IPS-18a (cell line): ENCODE measurements at regions not wholly inside any gene's neighbourhood (a gene's known extent, or its start where the extent isn't known, plus 50 kb on each side); places are given as distances from the start of the nearest gene placed in this dataset.
"Not testable (repeated sequence)": the region's sequence is repeated elsewhere in the genome, so short reads cannot be mapped to it uniquely, and the experiment has no call there.

ENCODE experiments used
- H3K27ac ChIP-seq: one replicate; pipeline ENCODE4 v1.5.1; 2013; ENCODE audit warnings: low read length
- H3K27me3 ChIP-seq: one replicate; pipeline ENCODE4 v1.6.1; 2013; ENCODE audit warnings: mild to moderate bottlenecking, low read length; ENCODE audit not compliant: control insufficient read depth, insufficient read depth
- H3K36me3 ChIP-seq: one replicate; pipeline ENCODE4 v1.6.1; 2013; ENCODE audit warnings: low read depth, low read length; ENCODE audit not compliant: control insufficient read depth
- H3K4me1 ChIP-seq: one replicate; pipeline ENCODE4 v1.6.1; 2013; ENCODE audit warnings: low read depth, low read length; ENCODE audit not compliant: control insufficient read depth
- H3K4me3 ChIP-seq: one replicate; pipeline ENCODE4 v1.5.1; 2013; ENCODE audit warnings: low read length
- H3K9ac ChIP-seq: one replicate; pipeline ENCODE4 v1.6.1; 2013; ENCODE audit warnings: mild to moderate bottlenecking, low read length, moderate library complexity
- H3K9me3 ChIP-seq: one replicate; pipeline ENCODE4 v1.6.1; 2013; ENCODE audit warnings: low read depth, low read length; ENCODE audit not compliant: control insufficient read depth

DNA sequence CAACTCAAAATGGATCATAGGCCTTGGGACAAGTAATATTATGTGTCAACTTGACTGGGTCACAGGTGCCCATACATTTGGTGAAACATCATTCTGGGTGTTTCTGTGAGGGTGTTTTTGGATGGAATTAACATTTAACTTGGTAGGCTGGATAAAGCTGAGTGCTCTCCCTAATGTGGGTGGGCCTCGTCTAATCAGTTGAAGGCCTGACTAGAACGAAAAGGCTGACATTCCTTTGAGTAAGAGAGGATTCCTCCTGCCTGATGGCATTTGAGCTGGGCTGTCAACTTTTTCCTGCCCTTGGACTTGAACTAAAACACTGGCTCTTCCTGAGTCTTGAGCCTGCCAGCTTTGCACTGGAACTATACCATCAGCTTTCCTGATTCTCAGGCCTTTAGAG is 93.4 kb upstream of the ESRRB start:
- no peaks in the 10 kb centered on the region for H3K36me3 ChIP-seq
- no peaks in the 10 kb centered on the region for H3K4me1 ChIP-seq
- no peak overlapping the region for H3K9ac ChIP-seq
- H3K27ac ChIP-seq = no peak overlapping the region
- H3K4me3 ChIP-seq = no peak overlapping the region
- H3K9me3 ChIP-seq = no peaks in the 10 kb centered on the region
- no peaks in the 10 kb centered on the region for H3K27me3 ChIP-seq

DNA sequence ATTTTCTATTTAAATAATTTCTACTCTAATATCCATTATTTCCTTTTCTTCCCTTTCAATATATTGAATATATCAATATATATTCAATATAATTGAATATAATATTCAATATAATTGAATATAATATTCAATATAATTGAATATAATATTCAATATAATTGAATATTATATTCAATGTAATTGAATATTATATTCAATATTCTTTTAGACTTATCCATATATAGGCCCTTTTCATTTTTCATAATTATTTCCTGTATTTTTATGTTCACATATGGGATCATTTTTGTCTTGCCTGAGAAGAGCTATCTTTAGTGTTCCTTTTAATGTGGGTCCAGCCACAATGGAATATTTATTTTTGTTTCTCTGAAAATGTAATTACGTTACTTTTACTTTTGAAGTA is 88.9 kb upstream of the ESRRB start:
- Histone ChIP-seq H3K9ac (no peak overlapping the region), H3K27ac (no peak overlapping the region), H3K27me3 (no peaks in the 10 kb centered on the region), H3K36me3 (no peaks in the 10 kb centered on the region), H3K4me1 (no peaks in the 10 kb centered on the region), H3K4me3 (no peak overlapping the region), H3K9me3 (no peaks in the 10 kb centered on the region)

DNA sequence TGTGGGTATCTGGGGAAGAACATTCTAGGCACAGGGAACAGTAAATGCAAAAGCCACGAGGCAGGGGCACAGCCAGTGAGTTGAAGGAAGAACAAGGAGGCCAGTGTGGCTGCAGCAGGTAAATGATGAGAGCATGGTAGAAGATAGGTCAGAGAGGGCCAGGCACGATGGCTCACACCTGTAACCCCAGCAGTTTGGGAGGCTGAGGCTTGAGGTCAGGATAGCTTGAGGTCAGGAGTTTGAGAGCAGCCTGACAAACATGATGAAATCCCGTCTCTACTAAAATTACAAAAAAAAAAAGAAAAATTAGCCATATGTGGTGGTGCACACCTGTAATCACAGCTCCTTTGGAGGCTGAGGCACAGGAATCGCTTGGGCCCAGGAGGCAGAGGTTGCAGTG is 86.7 kb upstream of the ESRRB start:
- H3K27ac ChIP-seq = no peak overlapping the region
- H3K27me3 ChIP-seq = no peaks in the 10 kb centered on the region
- H3K36me3 ChIP-seq = no peaks in the 10 kb centered on the region
- H3K4me3 ChIP-seq = no peak overlapping the region
- no peak overlapping the region for H3K9ac ChIP-seq
- H3K9me3 ChIP-seq = no peaks in the 10 kb centered on the region
- H3K4me1 ChIP-seq = no peaks in the 10 kb centered on the region

DNA sequence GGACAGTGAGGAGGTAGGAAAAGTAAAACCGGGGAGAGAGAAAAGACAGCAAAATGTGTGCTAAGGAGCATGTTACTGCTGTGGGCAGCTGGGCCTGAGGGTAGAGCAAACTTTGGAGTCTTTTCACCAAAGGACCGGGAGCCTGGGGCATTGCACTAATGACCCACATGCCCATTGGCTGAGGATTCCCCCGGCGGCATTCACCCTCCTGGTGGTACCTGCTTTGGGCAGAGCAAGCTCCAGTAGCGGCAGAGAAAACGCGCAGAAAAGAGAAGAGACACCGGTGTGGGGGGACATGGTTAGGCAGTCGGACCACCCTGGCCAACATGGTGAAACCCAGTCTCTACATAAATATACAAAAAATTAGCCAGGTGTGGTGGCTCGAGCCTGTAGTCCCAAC is 83.4 kb upstream of the ESRRB start:
- Histone ChIP-seq H3K9ac (no peak overlapping the region), H3K4me3 (no peak overlapping the region), H3K36me3 (no peaks in the 10 kb centered on the region), H3K27ac (no peak overlapping the region), H3K4me1 (no peaks in the 10 kb centered on the region), H3K9me3 (no peaks in the 10 kb centered on the region), H3K27me3 (no peaks in the 10 kb centered on the region)

DNA sequence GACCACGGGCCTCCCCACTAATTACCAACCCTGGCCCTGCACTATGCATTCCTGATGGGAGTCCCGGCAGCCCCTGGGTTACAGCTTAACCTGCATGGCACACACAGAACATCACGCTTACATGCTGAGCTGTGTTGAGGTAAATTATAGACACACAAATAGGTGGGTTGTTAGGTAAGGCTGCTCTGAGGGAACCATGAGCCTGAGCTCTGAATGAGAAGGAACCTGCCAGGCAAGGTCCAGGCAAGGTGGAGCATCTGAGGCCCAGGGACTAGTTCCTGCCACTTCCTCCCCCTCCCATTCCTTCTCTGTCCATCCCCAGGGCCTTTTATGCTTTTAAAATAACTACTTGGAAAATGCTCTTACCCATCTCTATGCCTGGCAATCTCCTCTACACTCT is 82.7 kb upstream of the ESRRB start:
- no peaks in the 10 kb centered on the region for H3K4me1 ChIP-seq
- no peaks in the 10 kb centered on the region for H3K27me3 ChIP-seq
- H3K9me3 ChIP-seq = no peaks in the 10 kb centered on the region
- H3K4me3 ChIP-seq = no peak overlapping the region
- H3K9ac ChIP-seq = no peak overlapping the region
- no peak overlapping the region for H3K27ac ChIP-seq
- no peaks in the 10 kb centered on the region for H3K36me3 ChIP-seq

DNA sequence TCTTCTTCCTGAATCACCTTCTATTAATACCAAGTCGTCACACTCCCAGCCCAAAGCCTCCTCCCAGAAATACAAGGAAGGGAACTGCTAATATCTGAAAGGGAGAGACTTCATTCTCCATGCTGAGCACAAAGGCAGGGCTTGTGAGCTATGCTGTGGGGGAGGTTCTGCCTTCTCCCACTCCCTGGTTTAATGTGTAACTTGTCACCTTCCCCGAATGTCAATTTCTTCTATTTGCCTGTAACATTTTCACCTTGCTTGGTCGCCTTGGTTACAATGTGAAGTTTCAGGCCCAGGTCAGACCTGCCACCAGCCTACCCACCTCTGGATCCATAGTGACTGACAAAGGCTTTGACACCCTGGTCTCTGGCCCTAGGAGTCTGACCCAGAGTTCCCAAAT is 82.0 kb upstream of the ESRRB start:
- H3K36me3 ChIP-seq = no peaks in the 10 kb centered on the region
- no peak overlapping the region for H3K9ac ChIP-seq
- H3K4me3 ChIP-seq = no peak overlapping the region
- H3K9me3 ChIP-seq = no peaks in the 10 kb centered on the region
- H3K27me3 ChIP-seq = no peaks in the 10 kb centered on the region
- no peaks in the 10 kb centered on the region for H3K4me1 ChIP-seq
- H3K27ac ChIP-seq = no peak overlapping the region

DNA sequence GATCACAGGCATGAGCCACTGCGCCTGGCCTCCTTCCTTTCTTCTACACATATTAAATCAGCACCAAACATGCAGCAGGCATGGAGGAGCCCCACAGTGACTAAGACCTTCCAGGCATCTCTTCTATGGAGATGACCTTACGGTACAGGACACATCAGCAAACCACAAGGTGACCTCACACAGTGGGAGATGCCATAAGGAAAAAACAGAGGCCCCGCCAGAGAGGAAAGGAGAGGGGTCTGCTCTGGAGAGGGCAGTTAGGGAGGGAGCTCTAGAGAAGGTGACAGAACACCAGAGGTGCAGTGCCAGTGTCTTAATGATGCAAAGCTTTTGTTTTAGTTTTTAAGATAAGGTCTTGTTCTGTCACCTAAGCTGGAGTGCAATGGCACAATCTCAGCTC is 81.1 kb upstream of the ESRRB start:
- Histone ChIP-seq H3K9me3 (no peaks in the 10 kb centered on the region), H3K27me3 (no peaks in the 10 kb centered on the region), H3K4me3 (no peak overlapping the region)

DNA sequence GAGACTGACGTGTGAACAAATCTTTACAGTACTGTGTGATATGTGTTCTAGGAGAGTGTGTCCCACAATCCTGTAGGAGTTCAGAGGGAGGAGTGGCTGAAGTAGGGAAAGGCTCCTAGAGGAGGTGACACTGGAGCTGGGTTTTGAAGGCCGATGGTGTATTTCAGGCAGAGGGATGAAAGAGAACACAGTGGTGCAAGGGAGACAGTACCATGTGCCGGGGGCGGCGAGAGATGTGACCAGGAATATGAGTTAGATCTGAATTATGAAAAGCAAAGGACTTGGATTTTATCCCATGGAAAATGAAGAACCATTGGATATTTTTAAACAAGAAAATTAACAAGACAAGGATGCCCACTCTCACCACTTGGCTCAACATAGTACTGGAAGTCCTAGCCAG is 77.0 kb upstream of the ESRRB start:
- H3K9me3 ChIP-seq = no peaks in the 10 kb centered on the region
- no peak overlapping the region for H3K4me3 ChIP-seq
- no peak overlapping the region for H3K27ac ChIP-seq
- no peak overlapping the region for H3K9ac ChIP-seq
- H3K4me1 ChIP-seq = no peaks in the 10 kb centered on the region
- no peaks in the 10 kb centered on the region for H3K36me3 ChIP-seq
- H3K27me3 ChIP-seq = no peaks in the 10 kb centered on the region

More for the DNA sequence above, 81.1 kb upstream of the ESRRB start:
- no peaks in the 10 kb centered on the region for H3K4me1 ChIP-seq
- no peak overlapping the region for H3K27ac ChIP-seq
- no peaks in the 10 kb centered on the region for H3K36me3 ChIP-seq
- H3K9ac ChIP-seq = no peak overlapping the region

DNA sequence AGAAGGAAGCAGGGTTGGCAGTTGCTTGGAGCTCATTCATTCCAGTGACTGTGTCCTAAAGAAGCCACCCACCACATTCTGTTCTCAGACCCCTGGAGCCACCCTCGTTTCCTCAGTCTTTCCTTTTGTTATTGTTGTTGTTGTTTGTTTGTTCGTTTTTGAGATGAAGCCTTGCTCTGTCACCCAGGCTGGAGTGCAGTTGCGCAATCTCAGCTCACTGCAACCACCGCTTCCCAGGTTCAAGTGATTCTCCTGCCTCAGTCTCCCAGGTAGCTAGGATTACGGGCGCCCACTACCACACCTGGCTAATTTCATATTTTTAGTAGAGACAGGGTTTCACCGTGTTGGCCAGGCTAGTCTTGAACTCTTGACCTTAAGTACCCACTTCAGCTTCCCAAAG is 72.7 kb upstream of the ESRRB start:
- H3K4me3 ChIP-seq, H3K27ac ChIP-seq, H3K9me3 ChIP-seq, H3K27me3 ChIP-seq, H3K36me3 ChIP-seq, H3K9ac ChIP-seq, H3K4me1 ChIP-seq: not testable (repeated sequence)

DNA sequence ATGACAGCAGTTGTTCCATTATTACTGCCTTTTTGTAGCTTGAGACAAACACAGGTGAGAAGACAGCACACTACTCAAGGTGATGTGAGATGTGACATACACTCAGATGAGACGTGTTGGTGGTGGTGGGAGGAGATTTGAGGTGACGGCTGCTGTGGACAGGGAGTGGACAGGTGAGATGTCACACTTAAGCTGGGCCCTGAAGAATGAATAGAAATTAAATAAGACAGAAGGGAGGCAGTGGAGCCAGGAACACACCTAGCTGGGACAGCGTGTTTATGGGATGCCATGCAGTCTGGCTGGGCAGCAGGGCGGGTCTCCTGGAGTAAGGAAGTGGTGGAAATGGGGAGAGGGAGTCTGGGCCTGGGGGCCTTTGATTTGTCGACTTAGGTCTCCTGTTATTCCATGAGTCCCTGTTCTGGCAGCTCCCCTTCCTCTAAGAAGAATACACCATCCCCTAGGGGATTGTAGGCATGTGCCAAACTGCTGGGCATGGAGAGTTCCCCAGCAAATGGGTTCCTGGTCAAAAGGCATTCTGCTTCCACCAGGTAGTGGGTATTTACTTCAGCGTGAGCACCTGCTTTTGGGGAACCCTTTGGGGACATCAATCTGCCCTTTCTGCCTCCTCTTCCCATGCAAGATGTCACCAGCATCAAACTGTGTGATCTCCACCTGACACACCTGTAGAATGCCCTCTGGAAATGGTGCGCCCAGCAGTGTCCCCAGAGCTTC is 71.2 kb upstream of the ESRRB start:
- H3K27me3 ChIP-seq = peaks cover 15% of the 10 kb centered on the region

DNA sequence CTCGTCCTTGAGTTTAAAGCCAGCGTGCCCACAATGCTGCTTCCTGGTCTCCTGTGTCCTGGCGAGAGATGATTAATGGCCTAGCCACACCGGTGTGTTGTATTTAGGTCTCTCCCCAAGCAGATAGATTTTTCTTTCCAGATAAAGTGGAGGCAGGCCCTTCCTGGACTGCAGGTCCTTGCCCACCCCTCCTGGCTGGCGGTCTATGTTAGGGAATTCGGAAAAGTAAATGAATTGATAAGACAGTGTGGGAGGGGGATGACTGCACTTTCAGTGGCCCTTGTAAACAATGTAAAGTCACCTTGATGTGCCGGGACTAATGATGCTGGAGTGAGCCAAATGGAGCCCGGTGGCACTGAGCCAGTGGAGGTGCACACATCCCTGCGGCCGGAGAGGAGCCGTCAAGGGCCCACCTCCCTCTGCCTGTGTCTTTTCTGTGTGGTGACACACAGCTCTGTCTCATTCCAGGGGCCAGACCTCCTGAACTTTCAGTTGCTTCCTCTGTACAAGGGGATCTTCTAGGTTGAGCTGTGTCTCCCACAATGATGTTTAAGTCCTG is 70.6 kb upstream of the ESRRB start:
- H3K9me3 ChIP-seq = no peaks in the 10 kb centered on the region
- H3K9ac ChIP-seq = no peak overlapping the region
- H3K27me3 ChIP-seq = peaks cover 21% of the 10 kb centered on the region
- no peak overlapping the region for H3K4me3 ChIP-seq
- H3K4me1 ChIP-seq = peaks cover 9% of the 10 kb centered on the region
- no peak overlapping the region for H3K27ac ChIP-seq
- H3K36me3 ChIP-seq = no peaks in the 10 kb centered on the region

More for the DNA sequence above, 71.2 kb upstream of the ESRRB start:
- Histone ChIP-seq H3K9ac (no peak overlapping the region), H3K4me3 (no peak overlapping the region), H3K4me1 (peaks cover 2% of the 10 kb centered on the region), H3K36me3 (no peaks in the 10 kb centered on the region), H3K9me3 (no peaks in the 10 kb centered on the region), H3K27ac (no peak overlapping the region)

DNA sequence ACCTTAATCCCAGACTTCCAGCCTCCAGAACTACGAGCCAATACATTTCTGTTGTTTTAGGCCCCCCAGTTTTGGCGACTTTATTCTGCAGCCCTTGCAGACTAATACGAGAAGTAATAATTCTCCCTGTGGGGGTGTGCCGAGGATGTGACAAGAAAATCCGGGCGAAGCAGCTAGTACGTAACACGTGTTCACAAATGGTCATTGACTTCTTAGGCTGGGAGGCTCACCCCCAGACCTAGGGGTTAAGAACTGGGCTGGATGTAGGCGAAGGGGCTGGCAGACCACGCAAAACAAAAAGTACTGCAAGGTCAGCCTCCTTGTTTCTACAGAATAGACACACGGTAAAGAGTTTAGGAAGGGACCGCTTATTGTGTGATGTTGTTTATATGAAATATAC is 69.8 kb upstream of the ESRRB start:
- Histone ChIP-seq H3K4me3 (no peak overlapping the region), H3K27ac (no peak overlapping the region), H3K4me1 (peaks cover 14% of the 10 kb centered on the region), H3K9ac (no peak overlapping the region), H3K27me3 (peaks cover 29% of the 10 kb centered on the region), H3K9me3 (no peaks in the 10 kb centered on the region), H3K36me3 (no peaks in the 10 kb centered on the region)
